ENCODE measurements at regions not wholly inside any gene's neighbourhood (a gene's known extent, or its start where the extent isn't known, plus 50 kb on each side); places are given as distances from the start of the nearest gene placed in this dataset.

DNA sequence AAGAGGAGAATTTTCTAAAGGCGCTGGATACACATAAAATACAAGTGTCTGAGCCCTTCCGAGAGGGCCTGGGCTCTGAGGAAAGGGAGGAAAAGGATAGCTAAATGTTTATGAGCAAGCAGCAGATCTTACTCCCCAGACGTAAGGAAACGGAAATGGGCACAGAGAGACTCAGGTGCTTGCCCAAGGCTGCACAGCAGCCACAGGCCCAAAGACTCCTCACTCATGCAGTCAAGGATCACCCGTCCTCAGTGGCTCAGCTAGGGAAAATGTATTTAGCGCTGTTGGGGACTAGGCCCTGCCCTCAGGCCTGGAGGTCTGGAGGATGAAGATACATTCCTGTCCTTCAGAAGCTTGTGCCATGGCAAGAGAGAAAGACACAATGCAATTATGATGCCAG, 107.2 kb upstream of the SYT13 start:
- no peak overlapping the region for H3K4me3 ChIP-seq
- H3K27me3 ChIP-seq: peaks cover 0 to 30% (median 0%) of the 10 kb centered on the region in 3 donors
- DNase-seq: no peak
- H3K9me3 ChIP-seq: no peaks in the 10 kb centered on the region
- WGBS, 5 donors: 75 to 86% (median 78%) methylated on average over 6 of the region's 6 CpGs
- no peaks in the 10 kb centered on the region for H3K36me3 ChIP-seq
- no peak overlapping the region for H3K27ac ChIP-seq
- intact Hi-C loops (cut with DNase I; ENCODE audit: low total_unique reads): no loop called here
- no peaks in the 10 kb centered on the region for H3K4me1 ChIP-seq
- no peak for TF ChIP-seq POLR2A (IDR thresholded peaks at IDR 0.05)
- TF ChIP-seq EP300 (IDR thresholded peaks at IDR 0.05): no peak
- TF ChIP-seq POLR2AphosphoS5 (IDR thresholded peaks at IDR 0.05): no peak
- TF ChIP-seq, protein P1, sequence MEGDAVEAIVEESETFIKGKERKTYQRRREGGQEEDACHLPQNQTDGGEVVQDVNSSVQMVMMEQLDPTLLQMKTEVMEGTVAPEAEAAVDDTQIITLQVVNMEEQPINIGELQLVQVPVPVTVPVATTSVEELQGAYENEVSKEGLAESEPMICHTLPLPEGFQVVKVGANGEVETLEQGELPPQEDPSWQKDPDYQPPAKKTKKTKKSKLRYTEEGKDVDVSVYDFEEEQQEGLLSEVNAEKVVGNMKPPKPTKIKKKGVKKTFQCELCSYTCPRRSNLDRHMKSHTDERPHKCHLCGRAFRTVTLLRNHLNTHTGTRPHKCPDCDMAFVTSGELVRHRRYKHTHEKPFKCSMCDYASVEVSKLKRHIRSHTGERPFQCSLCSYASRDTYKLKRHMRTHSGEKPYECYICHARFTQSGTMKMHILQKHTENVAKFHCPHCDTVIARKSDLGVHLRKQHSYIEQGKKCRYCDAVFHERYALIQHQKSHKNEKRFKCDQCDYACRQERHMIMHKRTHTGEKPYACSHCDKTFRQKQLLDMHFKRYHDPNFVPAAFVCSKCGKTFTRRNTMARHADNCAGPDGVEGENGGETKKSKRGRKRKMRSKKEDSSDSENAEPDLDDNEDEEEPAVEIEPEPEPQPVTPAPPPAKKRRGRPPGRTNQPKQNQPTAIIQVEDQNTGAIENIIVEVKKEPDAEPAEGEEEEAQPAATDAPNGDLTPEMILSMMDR (IDR thresholded peaks at IDR 0.05): no peak

DNA sequence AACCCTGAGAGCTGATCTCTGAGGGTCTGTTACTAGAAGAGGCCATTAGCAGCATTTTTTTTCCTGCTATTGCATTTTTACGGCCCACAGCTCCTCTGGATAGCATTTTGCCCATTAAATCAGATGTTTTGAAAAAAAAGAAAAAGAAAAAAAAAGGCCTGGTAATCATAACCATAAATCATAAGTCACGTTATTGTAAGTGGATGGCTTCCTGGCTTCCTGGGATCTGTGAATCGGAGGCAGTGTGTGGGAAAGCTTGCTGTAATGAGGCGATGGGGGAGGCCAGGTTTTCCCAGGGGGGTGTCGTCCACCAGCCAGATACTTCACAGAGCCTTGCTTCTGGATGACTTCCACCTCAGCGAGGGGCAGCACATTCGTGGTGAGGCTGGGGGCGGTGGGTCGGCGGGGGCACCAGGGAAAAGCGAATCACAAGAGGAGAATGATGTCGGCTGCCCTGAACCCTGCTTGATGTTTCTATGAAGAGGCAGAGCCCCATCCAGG, 106.5 kb upstream of the SYT13 start:
- H3K4me3 ChIP-seq: no peak overlapping the region
- H3K36me3 ChIP-seq: no peaks in the 10 kb centered on the region
- 57 to 82% (median 80%) methylated on average over 12 of the region's 12 CpGs for WGBS, 5 donors
- no peak for TF ChIP-seq POLR2A (IDR thresholded peaks at IDR 0.05)
- TF ChIP-seq POLR2AphosphoS5 (IDR thresholded peaks at IDR 0.05): no peak
- no peak for TF ChIP-seq EP300 (IDR thresholded peaks at IDR 0.05)
- TF ChIP-seq, protein P1 (IDR thresholded peaks at IDR 0.05): no peak
- DNase-seq: peak in 1 of 2 donors; percentile 59
- H3K27me3 ChIP-seq: peaks cover 0 to 36% (median 0%) of the 10 kb centered on the region in 3 donors
- H3K27ac ChIP-seq: peak overlapping the region in 1 of 5 donors; percentile 4
- peaks cover 0 to 6% (median 0%) of the 10 kb centered on the region in 4 donors for H3K9me3 ChIP-seq
- H3K4me1 ChIP-seq: no peaks in the 10 kb centered on the region
- intact Hi-C loops (cut with DNase I; ENCODE audit: low total_unique reads): no loop called here

DNA sequence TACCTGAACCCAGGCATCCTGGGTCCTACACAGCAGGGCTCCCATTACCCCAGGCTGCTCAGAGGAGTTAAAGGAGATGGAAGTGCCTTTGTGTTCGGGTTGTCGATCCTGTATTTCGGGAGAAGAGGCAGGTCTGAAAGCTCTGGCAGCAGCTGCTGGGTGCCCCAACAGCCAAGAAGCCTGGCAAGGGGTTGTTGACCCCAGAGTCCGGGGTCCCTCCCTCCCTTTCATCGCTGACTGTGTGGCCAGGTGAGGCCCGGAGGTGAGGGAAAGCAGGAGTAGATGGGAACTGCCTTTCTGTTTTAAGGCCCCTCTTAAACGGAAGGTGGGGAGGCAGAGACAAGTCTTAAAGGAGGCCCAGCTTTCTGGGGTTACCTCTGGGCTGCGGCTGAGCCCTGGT, 106.0 kb upstream of the SYT13 start:
- Histone ChIP-seq H3K9me3 (peaks cover 0 to 6% (median 0%) of the 10 kb centered on the region in 4 donors), H3K27me3 (peaks cover 0 to 40% (median 0%) of the 10 kb centered on the region in 3 donors), H3K4me3 (no peak overlapping the region), H3K4me1 (no peaks in the 10 kb centered on the region), H3K36me3 (no peaks in the 10 kb centered on the region), H3K27ac (peak overlapping the region in 2 of 5 donors; percentile 8 to 26)
- 68 to 84% (median 79%) methylated on average over 8 of the region's 8 CpGs for WGBS, 5 donors
- no peak for TF ChIP-seq EP300 (IDR thresholded peaks at IDR 0.05)
- TF ChIP-seq, protein P1 (IDR thresholded peaks at IDR 0.05): no peak
- no peak for TF ChIP-seq POLR2A (IDR thresholded peaks at IDR 0.05)
- TF ChIP-seq POLR2AphosphoS5 (IDR thresholded peaks at IDR 0.05): no peak
- intact Hi-C loops (cut with DNase I; ENCODE audit: low total_unique reads): no loop called here
- DNase-seq: no peak

DNA sequence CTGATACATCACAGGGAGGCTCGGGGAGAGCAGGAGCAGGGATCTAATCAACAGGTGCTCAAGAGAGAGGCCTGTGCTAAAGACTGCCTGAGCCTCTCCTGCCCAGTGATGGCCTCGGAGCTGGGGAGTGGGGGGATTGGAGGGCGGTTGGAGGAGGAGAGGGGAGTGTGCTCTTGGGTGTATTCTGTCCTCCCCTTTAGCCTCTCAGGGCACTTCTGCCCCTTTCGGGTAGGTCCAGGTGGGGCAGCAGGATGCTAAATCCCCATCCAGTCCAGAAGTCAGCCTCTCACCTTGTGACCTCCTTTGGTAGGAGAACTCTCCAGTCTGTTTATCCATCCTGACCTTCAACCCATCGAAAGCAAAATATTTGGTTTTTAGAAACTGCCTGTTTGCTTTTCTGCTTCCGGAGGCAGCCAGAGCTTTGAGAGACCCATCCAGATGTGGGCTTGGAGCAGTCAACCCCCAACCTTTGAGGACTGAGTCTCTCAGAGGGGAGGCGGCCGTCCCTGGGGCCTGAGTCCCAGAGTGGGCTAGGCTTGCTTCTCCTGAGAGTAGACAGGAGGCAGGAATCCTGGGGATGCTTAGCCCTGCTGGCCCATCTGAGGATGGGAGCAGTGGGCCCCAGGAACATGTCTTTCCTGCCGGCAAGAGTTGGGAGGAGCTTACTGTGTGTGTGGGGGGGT, 105.2 kb upstream of the SYT13 start:
- DNase-seq: no peak
- peak overlapping the region in 2 of 5 donors; percentile 8 to 26 for H3K27ac ChIP-seq
- peaks cover 0 to 6% (median 0%) of the 10 kb centered on the region in 4 donors for H3K9me3 ChIP-seq
- H3K36me3 ChIP-seq: no peaks in the 10 kb centered on the region
- intact Hi-C loops (cut with DNase I; ENCODE audit: low total_unique reads): no loop called here
- peaks cover 0 to 47% (median 0%) of the 10 kb centered on the region in 3 donors for H3K27me3 ChIP-seq
- TF ChIP-seq POLR2A (IDR thresholded peaks at IDR 0.05) (no peak), POLR2AphosphoS5 (IDR thresholded peaks at IDR 0.05) (no peak), EP300 (IDR thresholded peaks at IDR 0.05) (no peak)
- TF ChIP-seq, protein P1 (IDR thresholded peaks at IDR 0.05): no peak
- no peak overlapping the region for H3K4me3 ChIP-seq
- 26 to 47% (median 41%) methylated on average over 6 to 9 of the region's 9 CpGs for WGBS, 5 donors
- H3K4me1 ChIP-seq: no peaks in the 10 kb centered on the region

All from stomach (tissue), 8 donors.